HG03139 (cell line): ENCODE measurements at regions not wholly inside any gene's neighbourhood (a gene's known extent, or its start where the extent isn't known, plus 50 kb on each side); places are given as distances from the start of the nearest gene placed in this dataset.
"Not testable (repeated sequence)": the region's sequence is repeated elsewhere in the genome, so short reads cannot be mapped to it uniquely, and the experiment has no call there.

Experiments
- ATAC-seq: cut with Tn5 transposase; IDR thresholded peaks from one replicate; pipeline ENCODE4 v1.9.1; 2021; ENCODE audit not compliant: unreplicated experiment

GRCh38 chr1:147071142-147071541, 101.1 kb downstream of the PRKAB2 start:
- no peak for ATAC-seq

- no peak for ATAC-seq
These were observed 109.3 kb downstream of the PRKAB2 start for GRCh38 chr1:147062956-147063355.

- ATAC-seq: not testable (repeated sequence)
These were observed 110.4 kb downstream of the PRKAB2 start for GRCh38 chr1:147061880-147062279.

GRCh38 chr1:147053269-147053668, 115.1 kb downstream of the NBPF12 start:
- ATAC-seq: no peak

- no peak for ATAC-seq
These were observed 114.6 kb downstream of the NBPF12 start for GRCh38 chr1:147052677-147053076.

GRCh38 chr1:147052143-147052542, 114.0 kb downstream of the NBPF12 start:
- ATAC-seq: no peak

GRCh38 chr1:147051136-147051535, 113.0 kb downstream of the NBPF12 start:
- no peak for ATAC-seq

- no peak for ATAC-seq
These were observed 112.5 kb downstream of the NBPF12 start for GRCh38 chr1:147050654-147051053.

GRCh38 chr1:147046863-147047394, 108.8 kb downstream of the NBPF12 start:
- ATAC-seq: not testable (repeated sequence)

- ATAC-seq: no peak
These were observed 108.2 kb downstream of the NBPF12 start for GRCh38 chr1:147046189-147046862.
